ENCODE measurements at regions not wholly inside any gene's neighbourhood (a gene's known extent, or its start where the extent isn't known, plus 50 kb on each side); places are given as distances from the start of the nearest gene placed in this dataset.

DNA sequence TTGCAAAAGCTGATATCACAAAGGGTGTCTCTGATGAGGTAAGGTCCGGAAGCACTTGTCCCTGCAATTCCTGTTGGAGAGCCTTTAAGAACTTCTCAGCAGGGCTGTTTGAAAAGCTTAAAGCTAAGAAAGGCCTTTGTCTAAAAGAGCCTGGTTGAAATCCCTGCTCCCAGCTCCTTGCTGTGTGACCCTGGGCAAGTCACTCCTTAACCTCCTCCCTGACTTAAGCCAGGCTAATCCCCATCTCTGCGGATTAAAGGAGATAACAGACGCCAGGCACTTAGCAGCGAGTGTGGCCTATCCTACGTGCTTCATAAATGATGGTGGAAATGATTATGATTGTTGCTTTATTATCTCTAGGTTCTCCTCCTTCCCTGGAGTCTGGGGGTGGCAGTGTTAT, 368.0 kb upstream of the RBFOX1 start:
- Histone ChIP-seq H3K4me3 (no peak overlapping the region), H3K4me1 (no peaks in the 10 kb centered on the region), H3K27me3 (no peaks in the 10 kb centered on the region), H3K9me3 (no peaks in the 10 kb centered on the region), H3K36me3 (no peaks in the 10 kb centered on the region), H3K27ac (no peak overlapping the region)
- no peak for DNase-seq (ENCODE audit: extremely low spot score in 2 of 2)
- TF ChIP-seq POLR2A (IDR thresholded peaks at IDR 0.05) (no peak), POLR2AphosphoS5 (IDR thresholded peaks at IDR 0.05; ENCODE audit: insufficient read depth in 1 of 2, low read depth in 1 of 2) (no peak)
- TF ChIP-seq, protein P1, sequence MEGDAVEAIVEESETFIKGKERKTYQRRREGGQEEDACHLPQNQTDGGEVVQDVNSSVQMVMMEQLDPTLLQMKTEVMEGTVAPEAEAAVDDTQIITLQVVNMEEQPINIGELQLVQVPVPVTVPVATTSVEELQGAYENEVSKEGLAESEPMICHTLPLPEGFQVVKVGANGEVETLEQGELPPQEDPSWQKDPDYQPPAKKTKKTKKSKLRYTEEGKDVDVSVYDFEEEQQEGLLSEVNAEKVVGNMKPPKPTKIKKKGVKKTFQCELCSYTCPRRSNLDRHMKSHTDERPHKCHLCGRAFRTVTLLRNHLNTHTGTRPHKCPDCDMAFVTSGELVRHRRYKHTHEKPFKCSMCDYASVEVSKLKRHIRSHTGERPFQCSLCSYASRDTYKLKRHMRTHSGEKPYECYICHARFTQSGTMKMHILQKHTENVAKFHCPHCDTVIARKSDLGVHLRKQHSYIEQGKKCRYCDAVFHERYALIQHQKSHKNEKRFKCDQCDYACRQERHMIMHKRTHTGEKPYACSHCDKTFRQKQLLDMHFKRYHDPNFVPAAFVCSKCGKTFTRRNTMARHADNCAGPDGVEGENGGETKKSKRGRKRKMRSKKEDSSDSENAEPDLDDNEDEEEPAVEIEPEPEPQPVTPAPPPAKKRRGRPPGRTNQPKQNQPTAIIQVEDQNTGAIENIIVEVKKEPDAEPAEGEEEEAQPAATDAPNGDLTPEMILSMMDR (IDR thresholded peaks at IDR 0.05): no peak
- intact Hi-C loops (cut with DNase I): no loop called here

DNA sequence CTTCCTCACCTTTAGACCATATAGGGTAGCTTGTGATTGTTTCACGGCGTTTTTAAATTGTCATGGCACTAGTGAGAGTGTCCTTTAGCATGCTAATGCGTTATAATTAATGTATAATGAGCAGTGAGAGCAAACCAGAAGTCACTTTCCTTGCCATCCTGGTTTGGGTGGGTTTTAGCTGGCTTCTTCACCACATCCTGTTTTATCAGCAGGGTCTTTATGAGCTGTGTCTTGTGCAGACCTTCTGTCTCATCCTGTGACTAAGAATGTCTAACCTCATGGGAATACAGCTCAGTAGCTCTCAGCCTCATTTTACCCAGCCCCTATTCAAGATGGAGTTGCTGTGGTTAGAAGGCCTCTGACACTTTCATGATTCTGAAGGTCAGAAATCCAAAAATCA, 370.9 kb upstream of the RBFOX1 start:
- TF ChIP-seq POLR2A (IDR thresholded peaks at IDR 0.05): no peak
- TF ChIP-seq, protein P1 (IDR thresholded peaks at IDR 0.05): no peak
- no peak for TF ChIP-seq POLR2AphosphoS5 (IDR thresholded peaks at IDR 0.05; ENCODE audit: insufficient read depth in 1 of 2, low read depth in 1 of 2)
- H3K9me3 ChIP-seq: no peaks in the 10 kb centered on the region
- H3K36me3 ChIP-seq: no peaks in the 10 kb centered on the region
- no peak for DNase-seq (ENCODE audit: extremely low spot score in 2 of 2)
- intact Hi-C loops (cut with DNase I): no loop called here
- H3K4me1 ChIP-seq: no peaks in the 10 kb centered on the region
- H3K27me3 ChIP-seq: no peaks in the 10 kb centered on the region
- H3K27ac ChIP-seq: no peak overlapping the region
- H3K4me3 ChIP-seq: no peak overlapping the region

DNA sequence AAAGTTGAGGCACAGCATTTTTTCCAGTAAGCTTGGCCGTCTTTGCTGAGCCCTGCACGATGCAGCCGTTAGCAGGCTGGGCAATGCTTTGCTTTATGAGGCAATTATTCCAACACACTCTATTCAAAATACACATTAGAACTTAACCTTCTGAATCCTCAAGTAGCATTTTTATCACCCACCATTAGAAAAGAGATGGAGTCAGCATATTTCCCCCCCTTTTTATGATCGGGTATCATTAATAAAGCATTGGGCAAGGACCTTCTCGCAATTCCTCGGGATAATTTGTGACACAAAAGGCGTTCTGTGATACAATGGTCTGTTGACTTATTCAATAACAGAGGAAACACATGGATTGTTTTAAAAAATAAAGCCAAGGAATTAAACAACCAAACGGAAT, 374.5 kb upstream of the RBFOX1 start:
- Histone ChIP-seq H3K27ac (no peak overlapping the region), H3K9me3 (no peaks in the 10 kb centered on the region), H3K4me3 (no peak overlapping the region), H3K36me3 (no peaks in the 10 kb centered on the region), H3K27me3 (no peaks in the 10 kb centered on the region), H3K4me1 (no peaks in the 10 kb centered on the region)
- intact Hi-C loops (cut with DNase I): no loop called here
- TF ChIP-seq POLR2A (IDR thresholded peaks at IDR 0.05): no peak
- no peak for TF ChIP-seq POLR2AphosphoS5 (IDR thresholded peaks at IDR 0.05; ENCODE audit: insufficient read depth in 1 of 2, low read depth in 1 of 2)
- TF ChIP-seq, protein P1 (IDR thresholded peaks at IDR 0.05): no peak
- DNase-seq (ENCODE audit: extremely low spot score in 2 of 2): no peak

DNA sequence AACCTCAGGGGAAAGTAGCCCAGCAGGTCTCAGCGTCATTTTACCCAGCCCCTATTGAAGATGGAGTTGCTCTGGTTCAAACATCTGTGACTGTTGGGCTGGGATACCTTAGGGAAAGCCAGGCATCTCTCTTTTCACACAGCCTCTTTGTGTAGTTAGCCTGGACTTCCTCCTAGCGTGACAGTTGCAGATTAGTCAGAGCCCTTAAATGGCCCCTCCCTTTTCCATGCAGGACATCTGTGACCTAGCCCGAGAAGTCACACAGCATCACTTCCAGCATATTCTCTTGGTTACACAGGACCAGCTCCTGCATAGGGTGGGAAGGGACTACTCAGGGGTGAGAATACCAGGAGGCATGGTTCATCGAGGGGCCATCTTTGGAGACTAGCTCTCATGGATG, 375.0 kb upstream of the RBFOX1 start:
- DNase-seq (ENCODE audit: extremely low spot score in 2 of 2): no peak
- intact Hi-C loops (cut with DNase I): no loop called here
- Histone ChIP-seq H3K27ac (no peak overlapping the region), H3K4me3 (no peak overlapping the region), H3K27me3 (no peaks in the 10 kb centered on the region), H3K9me3 (no peaks in the 10 kb centered on the region), H3K36me3 (no peaks in the 10 kb centered on the region), H3K4me1 (no peaks in the 10 kb centered on the region)
- TF ChIP-seq, protein P1 (IDR thresholded peaks at IDR 0.05): no peak
- TF ChIP-seq POLR2AphosphoS5 (IDR thresholded peaks at IDR 0.05; ENCODE audit: insufficient read depth in 1 of 2, low read depth in 1 of 2) (no peak), POLR2A (IDR thresholded peaks at IDR 0.05) (no peak)

DNA sequence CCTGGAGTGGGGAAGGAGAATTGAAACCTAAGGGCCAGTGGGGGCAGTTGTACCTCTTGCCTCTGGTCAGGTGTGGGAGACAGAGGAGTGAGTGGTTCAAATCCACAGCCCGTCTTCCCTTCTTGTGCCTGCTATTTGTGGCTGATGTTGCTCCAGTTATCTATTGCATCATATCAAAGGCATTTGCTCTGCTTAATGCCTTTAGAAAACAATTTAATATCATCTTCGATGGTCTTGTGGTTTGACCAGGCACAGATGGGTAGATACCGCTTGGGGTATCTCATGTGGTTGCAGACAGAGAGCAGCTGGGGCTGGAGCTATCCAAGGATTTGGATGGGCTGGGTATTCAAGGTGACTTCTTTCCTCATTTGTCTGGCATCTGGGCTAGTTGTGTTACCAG, 376.1 kb upstream of the RBFOX1 start:
- Histone ChIP-seq H3K36me3 (no peaks in the 10 kb centered on the region), H3K4me1 (no peaks in the 10 kb centered on the region), H3K4me3 (no peak overlapping the region), H3K27me3 (no peaks in the 10 kb centered on the region), H3K9me3 (no peaks in the 10 kb centered on the region), H3K27ac (no peak overlapping the region)
- no peak for DNase-seq (ENCODE audit: extremely low spot score in 2 of 2)
- TF ChIP-seq, protein P1 (IDR thresholded peaks at IDR 0.05): no peak
- TF ChIP-seq POLR2A (IDR thresholded peaks at IDR 0.05): no peak
- TF ChIP-seq POLR2AphosphoS5 (IDR thresholded peaks at IDR 0.05; ENCODE audit: insufficient read depth in 1 of 2, low read depth in 1 of 2): no peak
- intact Hi-C loops (cut with DNase I): no loop called here

Data from vagina (tissue), 2 donors.